Right ventricle myocardium inferior (tissue), 1 donor: ENCODE measurements at regions not wholly inside any gene's neighbourhood (a gene's known extent, or its start where the extent isn't known, plus 50 kb on each side); places are given as distances from the start of the nearest gene placed in this dataset.

Experiments used
- ATAC-seq: fragments of 200-7000 bp; cut with Tn5 transposase; one replicate; pipeline ENCODE4 v1.9.1; 2020; ENCODE audit warnings: mild to moderate bottlenecking, moderate library complexity
- DNase-seq: peaks from one replicate; pipeline ENCODE4 v3.0.0; 2021; ENCODE audit errors: missing footprints
- intact Hi-C: fragments of 100-400 bp; cut with DNase I; formaldehyde crosslinking; loops from one replicate; pipeline ENCODE4 v1.11.0; 2022
- donor health status: DM: no; HTN: yes; CAD: no; lungs with severe emphysema.

- intact Hi-C loops: no loop called here
- no peak for DNase-seq
- no peak for ATAC-seq
These were observed 169.9 kb downstream of the EDN1 start for GRCh38 chr6:12459945-12460661.

GRCh38 chr6:12467706-12468670 lies 177.8 kb downstream of the EDN1 start:
- intact Hi-C loops: no loop called here

GRCh38 chr6:12472601-12473038 lies 182.5 kb downstream of the EDN1 start:
- DNase-seq (no peak), ATAC-seq (peak; percentile 88)
- intact Hi-C loops: no loop called here

More at GRCh38 chr6:12467706-12468670, 177.8 kb downstream of the EDN1 start:
- peak; percentile 59 for ATAC-seq
- no peak for DNase-seq

GRCh38 chr6:12473494-12473893 lies 183.3 kb downstream of the EDN1 start:
- DNase-seq: no peak
- ATAC-seq: no peak
- intact Hi-C loops: no loop called here

- intact Hi-C loops: no loop called here
- ATAC-seq: peak; percentile 14
- DNase-seq: no peak
These were observed 184.3 kb downstream of the EDN1 start for GRCh38 chr6:12474167-12475140.

GRCh38 chr6:12476484-12476883 lies 186.3 kb downstream of the EDN1 start:
- intact Hi-C loops: no loop called here
- ATAC-seq (no peak), DNase-seq (no peak)

- ATAC-seq (no peak), DNase-seq (no peak)
- intact Hi-C loops: no loop called here
These were observed 187.5 kb downstream of the EDN1 start for GRCh38 chr6:12477616-12478015.

- no peak for ATAC-seq
- intact Hi-C loops: no loop called here
- DNase-seq: no peak
These were observed 188.8 kb downstream of the EDN1 start for GRCh38 chr6:12478921-12479320.

GRCh38 chr6:12479451-12479850 lies 189.3 kb downstream of the EDN1 start:
- intact Hi-C loops: no loop called here
- DNase-seq (no peak), ATAC-seq (no peak)

GRCh38 chr6:12479881-12480280 lies 189.7 kb downstream of the EDN1 start:
- DNase-seq (no peak), ATAC-seq (no peak)
- intact Hi-C loops: no loop called here

- intact Hi-C loops: no loop called here
- ATAC-seq (no peak), DNase-seq (no peak)
These were observed 190.2 kb downstream of the EDN1 start for GRCh38 chr6:12480379-12480778.

GRCh38 chr6:12481292-12481691 lies 191.1 kb downstream of the EDN1 start:
- intact Hi-C loops: no loop called here

GRCh38 chr6:12481850-12482249 lies 191.7 kb downstream of the EDN1 start:
- DNase-seq (no peak), ATAC-seq (no peak)
- intact Hi-C loops: no loop called here

More at GRCh38 chr6:12481292-12481691, 191.1 kb downstream of the EDN1 start:
- ATAC-seq (no peak), DNase-seq (no peak)

- no peak for DNase-seq
- intact Hi-C loops: no loop called here
- ATAC-seq: no peak
These were observed 192.5 kb downstream of the EDN1 start for GRCh38 chr6:12482386-12483375.

GRCh38 chr6:12483712-12484111 lies 193.6 kb downstream of the EDN1 start:
- intact Hi-C loops: no loop called here
- ATAC-seq (no peak), DNase-seq (no peak)

- intact Hi-C loops: no loop called here
- ATAC-seq (no peak), DNase-seq (no peak)
These were observed 194.4 kb downstream of the EDN1 start for GRCh38 chr6:12484519-12484918.

- intact Hi-C loops: no loop called here
- no peak for DNase-seq
- no peak for ATAC-seq
These were observed 195.1 kb downstream of the EDN1 start for GRCh38 chr6:12485226-12485764.
